GM18508 (cell line): ENCODE measurements at regions not wholly inside any gene's neighbourhood (a gene's known extent, or its start where the extent isn't known, plus 50 kb on each side); places are given as distances from the start of the nearest gene placed in this dataset.

Source experiments
- ATAC-seq: cut with Tn5 transposase; IDR thresholded peaks from one replicate; pipeline ENCODE4 v1.9.1; 2021; ENCODE audit warnings: moderate number of reproducible peaks; ENCODE audit not compliant: insufficient read depth, unreplicated experiment

DNA sequence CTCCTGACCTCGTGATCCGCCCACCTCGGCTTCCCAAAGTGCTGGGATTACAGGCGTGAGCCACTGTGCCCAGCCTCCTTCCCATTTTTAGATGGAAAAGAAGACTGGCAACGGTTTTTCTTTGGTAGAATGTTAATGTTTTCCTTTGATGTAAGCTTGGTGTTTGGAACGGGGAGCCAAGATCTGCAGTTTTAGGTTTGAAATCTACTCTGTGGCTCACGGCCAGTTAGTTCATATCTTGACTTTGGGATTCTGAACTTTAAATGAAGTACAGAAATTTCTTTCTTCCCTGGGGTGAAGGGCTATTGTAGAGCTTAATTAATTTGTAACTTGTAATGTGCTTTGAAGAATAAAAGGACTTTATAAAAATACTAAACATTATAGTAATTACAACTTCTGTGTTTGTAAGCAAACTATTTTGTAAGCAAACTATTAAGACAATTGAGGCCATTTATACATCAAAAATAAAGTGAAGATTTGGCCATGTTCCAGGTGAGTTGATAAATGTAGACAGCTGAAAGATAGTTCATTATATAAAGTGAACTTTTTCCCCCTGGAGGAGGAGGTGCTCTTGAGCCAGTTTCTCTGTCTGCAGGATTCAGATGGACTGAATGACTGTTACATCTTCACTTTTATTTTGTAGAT lies 117.1 kb upstream of the TUT7 start:
- ATAC-seq: no peak

DNA sequence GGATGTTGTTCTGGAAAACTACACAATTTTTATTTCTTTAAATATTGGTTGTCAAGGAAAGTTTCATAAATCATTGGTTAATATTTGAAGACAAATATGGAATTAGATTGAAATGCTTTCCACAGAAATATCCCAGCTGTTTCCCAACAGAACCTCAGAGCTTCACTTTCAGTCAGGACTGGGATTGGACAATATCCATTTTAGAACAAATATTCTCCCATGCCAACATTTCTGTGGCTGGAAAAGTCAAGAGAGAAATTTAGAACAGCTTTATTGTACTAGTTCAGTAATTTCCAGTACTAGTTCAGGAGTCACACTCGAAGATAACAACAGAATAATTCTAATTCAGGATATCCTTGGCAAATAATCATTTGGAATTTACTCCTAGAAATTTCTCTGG lies 116.1 kb upstream of the TUT7 start:
- ATAC-seq: no peak

DNA sequence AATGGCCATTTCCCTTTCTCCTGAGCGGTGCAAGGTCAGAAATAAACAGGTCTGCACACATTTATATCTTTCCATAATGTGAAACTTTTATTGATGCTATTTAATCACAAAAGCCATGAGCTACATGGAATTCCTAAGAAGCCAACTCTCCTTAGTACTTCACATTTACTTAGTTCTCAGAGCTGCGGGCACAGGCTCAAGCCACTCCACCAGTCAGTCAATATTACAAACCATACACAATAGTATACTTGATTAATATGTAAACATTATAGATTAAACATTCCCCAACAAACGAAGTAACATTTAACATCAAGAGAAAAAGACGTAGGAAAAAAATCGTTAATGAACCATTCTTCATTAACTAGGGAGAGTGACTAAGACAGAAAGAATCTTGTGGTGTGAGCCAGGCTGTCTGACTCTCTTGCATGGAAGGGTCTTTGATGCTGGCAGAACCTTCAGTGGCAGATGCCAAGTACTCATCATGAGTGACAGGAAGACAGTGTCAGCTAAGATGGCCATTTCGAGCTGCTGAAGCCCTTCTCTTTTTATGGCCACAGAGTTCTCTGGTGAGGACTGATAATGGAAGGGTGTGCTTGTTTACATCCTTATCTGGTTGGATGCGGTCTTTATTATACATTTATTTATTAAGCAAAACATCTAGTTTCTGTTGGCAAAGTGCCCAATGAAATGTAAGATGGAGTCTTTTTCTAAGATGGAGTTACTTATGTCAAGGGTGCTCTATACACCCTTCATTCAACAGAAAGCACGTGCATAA lies 115.5 kb upstream of the TUT7 start:
- ATAC-seq: no peak

GRCh38 chr9:86464242-86464641 lies 110.0 kb upstream of the TUT7 start:
- ATAC-seq: no peak

DNA sequence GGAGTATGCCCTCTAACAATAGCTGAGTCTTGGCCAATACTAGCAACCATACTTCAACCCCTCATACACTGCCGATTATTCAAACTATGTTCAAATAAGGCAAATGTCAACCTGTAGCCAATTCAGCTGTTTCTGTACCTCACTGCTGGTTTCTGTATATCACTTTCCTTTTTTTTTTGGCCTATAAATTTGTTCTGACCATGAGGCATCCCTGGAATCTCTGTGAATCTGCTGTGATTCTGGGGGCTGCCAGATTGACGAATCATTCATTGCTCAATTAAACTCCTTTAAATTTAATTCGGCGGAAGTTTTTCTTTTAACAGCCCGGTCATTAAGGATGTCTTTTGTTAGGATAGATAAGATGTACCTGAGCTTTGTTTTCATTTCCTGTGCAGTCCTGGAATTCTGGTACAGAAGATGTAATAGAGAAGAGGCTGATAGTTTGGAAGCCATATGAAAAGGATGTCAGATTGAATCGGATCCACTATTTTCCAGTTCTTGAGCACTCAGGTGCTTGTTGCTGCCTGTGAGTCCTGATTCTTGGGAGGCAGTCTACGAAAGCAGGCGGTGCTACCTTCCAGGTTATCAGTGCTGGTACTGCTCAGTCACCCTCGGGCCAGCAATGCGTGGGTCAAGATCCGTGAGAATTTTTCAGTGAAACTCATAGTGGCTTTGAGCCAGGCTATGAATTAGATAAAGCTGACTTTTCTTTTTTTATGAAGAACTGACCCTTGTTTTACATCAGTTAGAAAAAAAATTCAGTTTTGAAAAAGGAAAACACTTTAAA lies 106.2 kb upstream of the TUT7 start:
- no peak for ATAC-seq

DNA sequence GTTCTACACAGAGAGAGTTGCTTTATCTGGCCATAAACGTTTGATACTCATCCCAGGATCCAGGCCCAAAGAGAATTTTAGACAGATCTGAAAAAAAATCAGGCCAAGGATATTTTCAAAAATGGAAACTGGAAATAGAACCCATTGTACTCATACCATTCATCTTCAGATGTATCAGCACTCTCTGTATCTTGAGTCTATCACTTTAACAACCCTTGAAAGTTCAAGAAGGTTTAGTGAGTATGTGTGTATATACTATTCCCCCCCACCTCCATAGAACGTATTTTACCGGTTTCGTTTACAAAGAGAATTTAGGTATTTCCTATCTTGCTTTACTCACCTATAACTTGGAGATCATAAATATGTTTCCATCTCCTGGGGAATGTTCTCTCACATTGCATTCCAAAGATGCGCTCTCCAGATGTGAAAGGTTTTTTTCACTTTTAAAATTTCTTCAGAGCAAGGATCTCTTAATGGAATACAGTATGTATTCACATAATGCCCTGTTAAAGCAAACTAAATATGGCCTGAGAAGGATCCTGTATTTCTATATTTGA lies 105.5 kb upstream of the TUT7 start:
- no peak for ATAC-seq

DNA sequence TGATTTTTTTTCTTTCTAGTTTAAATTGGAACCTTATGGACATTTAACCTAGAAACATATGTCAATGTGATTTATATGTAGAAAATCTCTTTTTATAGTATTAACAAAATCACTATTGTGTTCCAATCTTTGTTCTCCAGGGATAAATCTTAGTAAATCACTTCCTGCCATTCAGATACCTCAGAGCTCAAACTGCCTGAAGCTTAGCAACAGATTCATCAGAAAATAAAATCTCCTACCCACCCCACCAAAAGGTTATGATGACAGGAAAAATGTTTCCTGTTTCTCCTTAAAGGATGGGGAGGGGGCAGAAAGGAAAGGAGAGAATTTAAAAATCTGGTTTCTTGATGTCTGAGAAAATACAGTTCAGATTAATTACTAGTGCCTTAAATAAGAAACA lies 105.0 kb upstream of the TUT7 start:
- no peak for ATAC-seq

DNA sequence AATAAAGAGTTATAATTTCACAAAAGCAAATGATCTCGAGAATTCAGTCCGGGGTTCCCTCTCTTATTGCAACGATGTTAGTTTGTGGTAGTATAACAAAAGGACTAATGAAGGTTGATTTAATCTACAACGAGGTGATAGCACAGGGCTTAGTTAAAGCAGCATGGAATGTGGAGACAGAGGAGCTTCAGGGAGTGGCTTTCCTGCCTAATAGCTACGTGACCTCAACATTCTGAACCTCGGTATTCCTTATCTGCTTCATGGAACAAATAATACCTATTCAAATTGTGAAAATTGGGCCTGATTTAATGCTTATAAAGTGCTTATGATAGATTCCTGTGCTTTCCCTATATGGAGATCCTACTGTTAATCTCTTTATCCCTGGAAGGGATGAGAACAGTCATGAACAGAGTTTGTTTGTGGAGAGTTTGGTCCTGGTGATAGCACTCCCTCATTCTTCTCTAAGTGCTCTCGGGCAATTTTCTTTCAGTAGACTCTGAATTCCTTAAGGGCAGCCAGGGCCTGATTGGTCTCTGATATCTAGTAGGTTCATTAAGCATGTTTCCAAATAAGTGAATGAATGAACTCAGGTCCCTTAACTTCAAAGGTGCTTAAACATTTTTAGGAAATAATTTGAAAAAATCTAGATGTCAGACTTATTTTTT lies 104.1 kb upstream of the TUT7 start:
- ATAC-seq: no peak

DNA sequence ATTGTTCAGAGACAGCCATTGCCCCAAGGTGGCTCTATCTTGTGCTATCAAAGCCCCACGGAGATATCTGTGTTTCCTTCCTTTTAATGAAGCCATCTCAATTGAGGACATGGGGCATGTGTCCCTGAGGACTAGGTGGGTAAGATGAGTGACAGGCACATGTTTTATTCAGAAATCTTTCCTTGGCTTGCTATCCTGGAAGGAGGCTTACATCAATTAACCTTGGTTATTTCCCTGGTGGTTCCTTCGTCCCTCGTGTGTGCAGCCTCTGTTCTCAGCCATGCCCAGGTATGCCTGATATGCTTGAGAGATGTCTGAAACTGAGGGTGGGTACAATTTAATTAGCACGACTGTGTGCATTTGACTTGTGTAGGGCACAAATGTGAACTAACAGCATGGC lies 102.2 kb upstream of the TUT7 start:
- no peak for ATAC-seq

DNA sequence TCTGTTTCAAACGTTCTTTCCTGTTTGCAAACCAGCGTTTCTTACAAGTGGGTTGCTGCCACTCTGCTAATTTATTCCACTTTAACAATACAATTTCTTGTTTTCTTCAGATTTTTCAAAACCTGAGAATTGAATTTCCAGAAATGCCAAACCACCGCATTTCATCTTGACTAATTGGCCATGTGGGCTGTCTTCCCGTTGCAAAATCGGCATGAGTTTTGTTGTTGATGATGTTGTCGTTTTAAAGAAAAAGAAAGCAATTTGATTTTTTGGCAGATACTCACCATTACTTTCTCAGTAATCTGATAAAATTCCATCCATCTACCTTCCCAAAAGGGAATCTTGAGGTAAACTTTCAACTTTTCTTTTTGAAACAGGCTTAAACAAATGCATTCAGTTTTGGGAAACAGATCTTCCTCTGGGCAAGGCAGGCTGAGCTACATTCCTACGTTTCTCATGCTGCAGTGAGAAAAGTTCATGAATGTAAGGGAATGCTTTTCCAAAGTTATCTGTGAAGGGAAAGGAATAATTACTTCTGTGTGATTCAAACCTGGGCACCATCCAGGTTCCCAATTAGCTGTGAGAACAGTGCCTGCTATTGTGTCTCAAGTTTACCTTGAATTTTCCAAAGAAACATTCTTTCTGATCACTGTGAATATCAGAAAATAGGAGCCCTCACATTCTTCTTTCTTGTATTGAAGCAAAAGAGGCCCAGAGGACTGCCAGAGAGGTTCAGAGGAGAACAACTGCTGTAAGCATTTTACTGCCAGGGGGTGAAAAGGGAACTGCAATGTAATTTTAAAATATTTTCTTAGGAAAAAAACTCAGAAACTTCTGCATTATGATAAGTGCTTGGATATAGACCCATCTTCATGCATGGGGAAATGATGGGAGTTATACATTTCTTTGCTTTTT lies 100.7 kb upstream of the TUT7 start:
- no peak for ATAC-seq

DNA sequence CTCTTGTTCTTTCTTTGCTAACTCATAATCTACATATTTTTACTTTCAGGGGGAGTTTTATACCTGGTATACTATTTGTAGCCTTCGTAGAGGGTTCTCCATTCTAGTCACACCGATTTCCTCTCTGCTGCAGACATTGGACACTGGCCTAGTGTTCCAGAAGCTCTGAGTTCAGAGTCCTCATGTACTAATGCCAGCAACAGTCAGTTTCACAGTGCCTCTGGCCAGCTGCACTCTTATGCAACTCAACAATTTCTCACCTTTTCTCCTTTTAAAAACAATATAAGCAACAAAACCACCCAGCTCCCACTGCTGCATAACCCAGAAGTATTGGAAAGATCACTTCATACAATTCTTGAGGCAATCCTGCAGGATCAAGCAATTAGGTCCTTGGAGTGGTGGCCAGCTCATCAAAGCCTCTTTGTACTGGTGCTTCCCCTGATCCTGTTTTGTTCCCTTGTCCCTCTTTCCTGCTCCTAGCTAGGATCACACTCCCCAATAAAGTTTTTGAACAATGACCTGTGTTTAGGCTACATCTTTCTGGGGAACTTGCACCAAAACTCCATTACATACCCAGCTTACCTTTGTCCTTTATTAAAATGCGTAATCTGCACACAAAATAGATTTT lies 98.1 kb upstream of the TUT7 start:
- ATAC-seq: no peak

DNA sequence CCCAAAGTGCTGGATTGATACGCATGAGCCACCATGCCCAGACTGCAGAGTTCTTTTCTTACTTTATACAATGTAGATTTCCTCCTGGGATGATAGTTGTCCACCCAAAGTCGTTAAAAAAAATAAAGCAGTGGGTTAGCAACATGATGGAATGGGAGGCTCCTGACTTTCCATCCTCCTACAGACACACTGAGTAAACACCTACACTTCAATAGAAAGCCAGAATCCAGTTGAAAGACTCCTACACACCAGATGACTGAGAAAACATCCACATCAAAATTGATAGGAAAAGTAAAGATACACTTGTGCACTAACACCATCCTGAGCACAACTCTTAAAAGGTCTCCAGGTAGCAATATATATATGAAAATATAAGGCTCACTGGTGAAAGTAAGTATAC lies 95.0 kb upstream of the TUT7 start:
- ATAC-seq: no peak

GRCh38 chr9:86445671-86446070 lies 91.5 kb upstream of the TUT7 start:
- no peak for ATAC-seq

DNA sequence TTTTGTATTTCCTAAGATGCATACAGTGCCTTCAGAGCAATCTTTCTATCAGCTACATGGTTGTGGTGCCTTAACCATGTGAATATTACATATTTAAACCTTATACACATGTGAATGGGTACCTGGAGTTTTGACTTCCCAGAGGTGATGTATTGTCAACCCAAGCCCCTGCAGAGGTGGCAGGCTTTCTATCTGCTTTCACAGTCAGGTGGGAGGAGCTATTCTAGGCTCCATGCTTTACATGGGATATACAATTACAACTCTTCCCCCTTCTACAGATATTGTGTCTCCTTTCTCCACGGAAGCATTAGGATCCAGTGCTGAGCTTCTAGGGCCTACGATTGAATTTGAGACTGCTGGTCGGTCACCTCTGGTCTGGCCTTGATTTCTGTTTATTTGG lies 89.8 kb upstream of the TUT7 start:
- no peak for ATAC-seq

GRCh38 chr9:86434039-86434726 lies 80.0 kb upstream of the TUT7 start:
- ATAC-seq: no peak

- no peak for ATAC-seq
These were observed 70.2 kb upstream of the TUT7 start for GRCh38 chr9:86424251-86424891.

DNA sequence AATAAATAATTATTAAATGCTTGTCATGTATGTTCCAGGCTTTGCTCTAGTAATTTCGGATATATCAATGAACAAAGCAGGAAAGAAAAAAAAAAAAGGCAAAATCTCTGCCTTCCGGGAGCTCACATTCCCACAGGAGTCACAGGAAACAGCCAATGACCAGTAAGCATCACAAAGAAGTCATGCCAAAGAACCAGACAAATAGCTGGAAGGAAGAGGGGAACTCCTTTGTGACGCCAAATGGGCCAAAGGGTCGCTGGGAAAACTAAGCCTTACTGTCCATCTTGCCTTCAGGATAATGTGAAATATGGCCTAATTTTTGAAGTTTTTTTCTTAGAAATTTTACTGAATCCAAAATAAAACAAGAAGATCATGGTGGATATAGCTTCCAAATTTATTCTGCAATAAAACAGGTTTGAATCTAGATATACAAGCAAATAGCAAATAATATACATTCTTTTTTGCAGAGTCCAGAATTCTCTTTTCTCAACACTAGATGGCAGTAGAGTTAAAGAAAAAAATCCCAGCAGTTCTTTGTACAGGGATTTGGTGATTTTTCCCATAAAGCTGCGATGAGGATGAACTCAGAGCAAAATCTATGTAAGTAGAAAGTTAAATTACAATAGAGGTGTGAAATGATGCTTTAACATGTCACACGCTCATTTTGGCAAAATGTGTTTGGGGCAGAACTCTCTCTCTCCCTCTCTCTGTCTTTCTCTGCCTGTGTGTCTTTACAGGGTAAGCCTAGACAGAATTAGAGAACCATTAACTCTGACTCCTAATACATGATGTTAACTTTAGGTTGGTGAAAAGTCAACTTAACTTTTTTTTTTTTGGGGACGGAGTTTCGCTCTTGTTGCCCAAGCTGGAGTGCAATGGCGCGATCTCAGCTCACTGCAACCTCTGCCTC lies 60.0 kb upstream of the TUT7 start:
- no peak for ATAC-seq
